Kidney glomerular epithelial cell (primary cell): ENCODE measurements at regions not wholly inside any gene's neighbourhood (a gene's known extent, or its start where the extent isn't known, plus 50 kb on each side); places are given as distances from the start of the nearest gene placed in this dataset.
"Not testable (repeated sequence)": the region's sequence is repeated elsewhere in the genome, so short reads cannot be mapped to it uniquely, and the experiment has no call there.

Experiments
- DNase-seq: peaks from one replicate; lab custom pipeline; 2025; lab: John Stamatoyannopoulos, UW

DNA sequence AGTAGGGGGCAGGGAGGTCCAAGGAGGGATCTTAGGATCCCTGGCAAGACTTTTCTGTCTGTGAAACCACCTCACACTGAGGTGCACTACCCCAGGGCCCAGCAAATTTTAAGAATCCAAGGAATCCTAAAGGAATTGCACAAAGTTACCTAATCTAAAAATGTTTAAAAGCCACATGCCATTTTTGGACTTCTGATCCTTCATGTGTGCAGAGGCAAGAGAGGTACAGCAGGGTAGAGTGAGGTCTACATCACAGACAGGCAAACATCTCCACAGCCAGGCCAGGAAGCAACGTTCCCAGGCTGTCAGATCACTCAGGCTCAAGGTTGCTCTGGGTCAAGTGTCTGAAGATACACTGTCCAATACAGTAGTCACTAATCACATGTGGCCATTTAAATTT lies 324.6 kb upstream of the DUSP10 start:
- DNase-seq = no peak

DNA sequence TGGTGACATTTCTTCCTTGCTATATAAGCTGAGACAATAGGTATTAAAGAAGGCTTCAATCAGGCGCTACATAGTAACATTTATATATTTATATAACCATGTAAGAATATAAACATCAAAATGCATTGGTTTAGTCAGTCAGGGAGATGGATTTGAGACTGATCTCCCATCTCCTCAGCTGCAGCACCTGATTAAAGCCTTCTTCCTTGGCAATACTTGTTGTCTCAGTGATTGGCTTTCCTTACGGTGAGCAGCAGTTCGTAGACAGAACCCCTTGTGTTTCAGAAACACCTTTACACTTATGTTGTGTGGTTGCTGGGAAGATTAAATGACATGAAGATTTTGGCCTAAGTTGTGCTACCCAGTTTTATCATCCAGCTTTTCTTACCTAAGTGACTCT lies 323.3 kb upstream of the DUSP10 start:
- DNase-seq = no peak

DNA sequence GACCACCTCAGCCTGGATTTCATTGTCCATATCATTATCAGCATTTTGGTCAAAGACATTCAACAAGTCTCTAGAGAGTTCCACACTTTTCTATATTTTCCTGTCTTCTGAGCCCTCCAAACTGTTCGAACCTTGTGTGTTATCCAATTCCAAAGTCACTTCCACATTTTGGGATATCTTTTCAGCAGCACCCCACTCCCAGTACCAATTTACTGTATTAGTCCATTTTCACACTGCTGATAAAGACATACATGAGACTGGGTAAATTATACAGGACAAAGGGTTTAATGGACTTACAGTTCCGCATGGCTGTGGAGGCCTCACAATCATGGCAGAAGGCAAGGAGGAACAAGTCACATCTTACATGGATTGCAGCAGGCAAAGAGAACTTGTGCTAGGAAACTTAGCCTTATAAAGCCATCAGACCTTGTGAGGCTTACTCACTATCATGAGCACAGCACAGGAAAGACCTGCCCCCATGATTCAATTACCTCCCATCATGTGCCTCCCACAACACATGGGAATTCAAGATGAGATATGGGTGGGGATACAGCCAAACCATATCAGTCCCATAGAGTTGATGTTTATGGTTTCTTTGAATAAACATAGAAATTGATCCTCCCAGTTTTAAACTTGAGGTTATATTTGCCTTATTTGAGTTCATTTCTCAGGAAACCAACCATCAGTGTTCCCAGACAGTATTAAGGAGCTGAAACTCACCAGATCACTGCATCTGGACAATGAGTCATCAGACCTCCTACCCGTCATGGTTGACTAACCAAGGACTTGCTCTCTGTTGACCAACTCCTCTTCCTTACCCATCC lies 322.7 kb upstream of the DUSP10 start:
- DNase-seq = no peak

DNA sequence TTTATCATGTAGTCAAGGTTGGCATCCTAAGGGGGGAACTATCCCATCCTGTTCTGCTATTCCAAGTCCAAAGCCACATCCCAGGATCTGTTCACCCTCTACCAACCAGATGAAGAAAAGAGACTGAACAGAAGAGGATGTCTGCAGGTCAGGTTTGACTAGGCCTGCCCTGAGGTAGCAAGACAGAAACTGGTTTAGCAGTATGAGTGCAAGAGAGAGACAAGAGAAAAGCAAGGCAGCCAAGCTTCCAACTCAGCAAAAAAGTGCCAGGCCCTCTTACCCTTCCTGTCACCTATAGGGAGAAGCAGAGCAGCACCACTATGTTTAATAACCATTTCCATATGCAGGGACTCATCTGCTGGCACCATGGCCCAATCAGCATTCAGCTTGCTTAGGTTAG lies 320.8 kb upstream of the DUSP10 start:
- no peak for DNase-seq

DNA sequence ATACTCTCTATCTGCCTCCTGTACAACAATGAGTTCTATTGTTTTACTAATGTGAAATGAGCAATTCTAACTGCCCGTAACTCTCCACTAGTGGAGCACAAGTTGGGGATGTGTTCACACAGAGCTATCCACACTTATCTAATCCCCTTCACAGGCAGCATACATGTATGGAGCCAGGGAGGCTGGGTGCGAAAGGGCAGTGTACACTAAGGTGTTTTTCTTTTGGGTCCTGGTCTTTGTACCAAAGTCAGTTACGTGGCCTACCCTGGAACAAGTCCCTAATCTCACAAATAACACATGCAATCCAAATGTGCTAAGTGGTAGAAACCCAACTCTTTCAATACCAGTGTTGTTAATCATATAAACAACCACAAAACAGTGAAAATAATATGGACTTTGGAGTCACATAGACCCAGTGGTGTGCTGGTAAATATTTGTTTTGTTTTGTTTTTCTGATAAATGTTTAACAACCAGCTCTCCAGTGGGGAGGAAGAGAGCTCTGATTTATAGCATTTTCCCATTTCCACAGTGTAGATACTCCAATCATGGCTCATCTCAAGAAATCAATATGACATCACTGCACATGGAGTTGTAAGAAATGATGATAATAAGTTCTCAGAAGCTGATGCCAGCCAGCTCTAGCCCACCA lies 319.9 kb upstream of the DUSP10 start:
- no peak for DNase-seq

DNA sequence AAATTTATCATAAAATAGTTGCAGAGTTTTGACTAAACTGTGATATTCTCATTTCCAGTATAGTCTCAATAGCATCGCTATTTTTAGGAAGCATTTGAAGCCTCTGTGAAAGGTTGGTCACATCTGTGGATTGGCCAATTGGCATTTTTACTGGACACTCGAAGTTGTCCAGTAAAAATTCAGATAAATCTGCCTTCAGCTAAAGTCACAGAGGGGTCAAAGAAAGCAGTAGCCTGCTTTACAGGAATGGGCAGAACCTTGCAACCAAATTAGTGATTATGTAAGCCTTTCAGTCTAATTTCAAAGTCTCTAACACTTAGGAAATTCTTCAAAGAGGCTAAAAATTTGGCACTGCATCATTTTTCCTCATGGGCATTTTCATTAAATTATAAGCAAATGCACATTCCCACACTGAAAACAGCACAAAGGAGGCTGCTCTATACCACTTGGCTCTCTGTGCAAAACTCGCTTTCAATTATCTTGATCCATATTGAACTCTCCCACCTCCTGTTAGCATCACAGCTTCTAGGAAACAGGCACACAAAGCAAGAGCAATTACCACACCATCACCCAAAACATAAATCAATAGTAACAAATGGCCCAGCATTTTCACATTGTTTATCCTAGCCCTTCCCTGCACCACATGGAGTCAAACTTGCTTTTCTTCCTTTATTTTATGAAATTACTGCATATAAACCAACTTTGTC lies 318.5 kb upstream of the DUSP10 start:
- no peak for DNase-seq

DNA sequence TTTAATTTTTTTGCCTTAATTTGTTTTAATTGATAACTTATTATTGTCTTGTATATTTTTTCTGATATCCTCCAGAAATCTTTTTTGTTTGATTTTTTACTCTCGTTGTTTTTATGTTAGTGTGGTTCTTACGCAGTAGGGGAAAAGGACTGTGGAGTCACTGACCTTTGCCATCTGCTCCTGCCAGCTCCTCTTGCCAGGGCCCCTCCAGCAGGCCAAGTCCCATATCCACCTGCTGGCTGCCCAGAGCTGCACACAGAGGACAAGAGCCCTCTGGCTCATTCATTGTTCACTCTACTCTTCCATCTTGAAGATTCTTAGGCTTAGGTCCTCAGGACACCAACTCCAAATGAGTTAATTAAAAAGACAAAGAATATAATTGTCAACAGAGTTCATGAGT lies 316.4 kb upstream of the DUSP10 start:
- no peak for DNase-seq

DNA sequence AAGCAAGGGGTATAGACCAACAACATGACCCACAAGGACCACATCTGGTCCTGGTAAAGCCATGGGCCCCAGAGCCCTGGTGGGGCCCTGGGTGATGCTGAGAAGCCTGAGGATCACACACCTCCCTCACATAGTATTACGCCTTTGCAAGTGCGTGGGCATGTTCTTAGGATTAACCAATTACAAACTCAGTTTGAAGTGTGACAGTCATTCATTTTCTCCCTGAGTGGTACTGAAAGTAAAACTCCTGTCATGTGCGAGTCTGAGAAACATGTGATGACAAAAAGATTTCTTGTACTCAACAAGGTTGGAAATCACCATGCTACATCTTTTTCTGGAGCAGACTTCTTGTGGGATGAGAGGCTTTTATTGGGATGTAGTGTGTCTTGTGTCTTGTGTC lies 315.3 kb upstream of the DUSP10 start:
- DNase-seq = no peak

DNA sequence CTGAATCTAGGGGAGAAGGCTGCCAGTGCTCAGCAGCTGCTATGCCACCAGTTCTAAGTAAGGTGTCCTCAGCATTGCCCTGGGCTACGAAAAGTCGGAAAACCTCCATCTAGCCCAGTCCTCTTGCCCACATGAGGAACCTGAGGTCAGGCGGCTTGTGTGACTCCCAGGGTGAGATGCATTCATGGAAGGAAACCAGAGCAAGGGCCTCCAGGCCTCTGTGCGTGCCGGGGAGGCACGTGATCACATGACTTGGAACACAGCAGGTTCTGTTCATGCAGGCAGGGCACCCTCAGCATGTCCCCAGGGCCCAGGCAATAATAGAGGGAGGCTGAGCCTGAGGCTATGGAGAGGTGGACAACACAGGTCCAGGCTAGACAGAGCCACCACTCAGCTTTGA lies 312.5 kb upstream of the DUSP10 start:
- no peak for DNase-seq

DNA sequence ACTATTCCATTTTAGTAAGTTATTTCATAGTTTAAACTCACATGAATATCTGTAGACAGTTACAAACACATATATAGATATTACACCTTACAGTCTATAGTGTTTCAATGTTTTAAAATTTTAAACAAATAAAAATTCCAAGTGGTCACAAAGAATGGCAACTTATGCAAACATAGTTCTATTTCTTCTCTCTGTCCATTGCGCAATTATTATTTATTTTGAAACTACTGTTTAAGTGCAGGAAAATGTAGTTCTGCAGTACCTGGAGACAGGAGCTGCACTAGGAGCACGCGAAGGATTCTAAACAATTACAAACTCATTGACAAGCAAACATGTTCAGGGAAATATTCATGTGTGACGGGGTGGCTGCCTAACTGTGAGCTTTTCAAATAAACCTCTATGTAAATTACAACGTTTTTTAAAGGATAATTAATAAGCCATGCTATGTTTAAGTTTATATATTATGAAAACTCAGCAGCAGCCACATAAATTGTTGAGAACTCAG lies 312.0 kb upstream of the DUSP10 start:
- DNase-seq = no peak

DNA sequence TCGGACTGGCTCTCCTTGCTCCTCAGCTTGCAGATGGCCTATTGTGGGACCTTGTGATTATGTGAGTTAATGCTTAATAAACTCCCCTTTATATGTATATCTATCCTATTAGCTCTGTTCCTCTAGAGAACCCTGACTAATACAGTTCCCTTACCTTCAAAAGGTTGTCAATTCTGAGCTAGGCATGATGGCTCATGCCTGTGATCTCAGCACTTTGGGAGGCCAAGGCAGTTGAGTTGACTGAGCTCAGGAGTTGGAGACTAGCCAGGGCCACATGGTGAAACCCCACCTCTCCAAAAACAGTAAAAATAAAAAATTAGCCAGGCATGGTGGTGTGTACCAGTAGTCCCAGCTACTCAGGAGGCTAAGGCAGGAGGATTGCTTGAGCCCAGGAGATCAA lies 309.4 kb upstream of the DUSP10 start:
- DNase-seq = not testable (repeated sequence)

DNA sequence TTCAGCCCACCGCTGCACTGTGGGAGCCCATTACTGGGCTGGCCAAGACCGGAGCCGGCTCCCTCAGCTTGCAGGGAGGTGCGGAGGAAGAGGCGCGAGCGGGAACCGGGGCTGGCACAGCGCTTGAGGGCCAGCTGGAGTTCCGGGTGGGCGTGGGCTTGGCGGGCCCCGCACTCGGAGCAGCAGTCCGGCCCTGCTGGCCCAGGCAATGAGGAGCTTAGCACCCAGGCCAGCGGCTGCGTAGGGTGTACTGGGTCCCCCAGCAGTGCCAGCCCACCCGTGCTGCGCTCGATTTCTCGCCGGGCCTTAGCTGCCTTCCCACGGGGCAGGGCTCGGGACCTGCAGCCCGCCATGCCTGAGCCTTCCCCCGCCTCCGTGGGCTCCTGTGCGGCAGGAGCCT lies 307.8 kb upstream of the DUSP10 start:
- not testable (repeated sequence) for DNase-seq

DNA sequence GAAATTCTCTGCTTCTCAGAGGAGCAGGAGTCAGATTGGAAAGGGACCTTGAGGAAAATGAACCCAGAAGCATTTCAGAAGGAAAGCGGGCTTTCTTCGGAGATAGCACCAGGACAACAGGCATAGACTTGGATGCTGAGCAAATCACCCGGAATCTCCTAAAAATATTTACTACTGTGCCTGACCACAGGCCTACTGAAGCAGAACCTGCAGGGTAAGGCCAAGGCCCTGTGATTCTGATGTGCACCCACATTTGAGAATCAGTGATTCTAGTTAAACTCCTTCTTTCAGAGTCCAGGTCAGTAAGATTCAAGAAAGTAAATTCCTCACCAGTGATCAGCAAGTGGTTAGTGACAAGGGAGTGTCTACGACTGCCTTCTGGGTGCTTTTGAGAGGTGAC lies 307.3 kb upstream of the DUSP10 start:
- peak; percentile 34 for DNase-seq

DNA sequence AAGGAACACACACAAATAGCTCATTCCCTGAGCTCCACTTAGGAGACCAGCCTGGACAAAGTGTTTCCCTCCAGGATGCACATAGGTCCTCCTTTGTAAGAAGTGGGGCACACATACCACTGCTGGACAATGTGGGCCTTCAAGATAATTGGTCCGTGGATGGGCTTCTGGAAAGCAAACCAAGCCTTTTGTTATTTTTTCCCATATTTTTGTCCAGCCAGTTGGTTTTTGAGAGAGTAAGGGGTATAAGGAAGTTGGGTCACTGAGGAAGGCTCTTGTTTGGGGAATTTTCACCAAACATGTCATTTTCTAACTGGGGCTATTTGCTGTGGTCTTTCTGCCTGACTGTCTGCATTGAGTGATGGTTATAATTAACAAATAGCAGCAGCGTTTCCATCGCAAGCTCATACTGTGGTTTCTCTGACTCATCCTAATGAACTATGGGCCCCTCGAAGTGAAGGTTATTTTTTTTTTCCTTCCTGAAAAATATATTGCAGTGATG lies 306.3 kb upstream of the DUSP10 start:
- DNase-seq = peak; percentile 71

DNA sequence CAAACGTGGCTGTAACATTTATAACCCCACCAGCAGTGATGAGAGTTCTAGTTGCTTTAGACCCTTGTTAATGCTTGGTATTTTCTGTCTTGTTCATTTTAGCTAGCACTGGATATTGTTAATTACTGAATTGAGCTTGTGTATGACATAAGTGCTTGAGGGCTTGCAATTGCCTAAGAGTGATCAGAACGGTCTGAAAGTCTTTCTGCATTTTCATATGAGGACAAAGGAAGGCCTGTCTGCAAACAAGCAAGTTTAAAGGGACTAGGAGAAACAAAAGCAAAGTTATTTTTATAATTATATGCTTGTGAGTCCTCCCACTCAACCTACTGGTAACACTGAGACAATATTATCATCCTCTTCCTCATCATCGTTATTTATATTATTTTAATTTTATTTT lies 305.5 kb upstream of the DUSP10 start:
- DNase-seq = no peak

DNA sequence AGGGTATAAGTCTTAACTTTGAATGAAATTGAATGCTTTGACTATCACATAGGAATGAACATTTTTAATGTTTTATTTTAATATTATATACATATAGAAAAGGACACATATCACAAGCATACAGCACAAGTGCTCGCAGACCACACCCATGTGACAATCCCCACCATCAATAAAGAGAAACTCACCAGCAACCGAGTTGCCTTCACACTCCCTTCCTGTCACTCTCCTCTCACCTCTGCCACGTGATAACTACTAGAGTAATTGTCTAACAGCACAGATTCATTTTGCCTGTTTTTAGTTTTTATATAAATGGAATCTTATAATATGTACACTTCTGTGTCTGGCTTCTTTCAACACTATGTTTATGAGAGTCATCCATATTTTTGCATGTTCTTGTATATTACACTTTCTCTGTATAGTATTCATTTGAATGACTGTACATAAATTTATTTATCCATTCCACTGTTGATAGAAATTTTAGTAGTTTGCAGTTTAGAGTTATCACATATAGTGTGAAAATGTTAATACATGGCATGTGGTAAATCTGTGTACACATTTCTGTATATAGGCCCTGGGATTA lies 304.9 kb upstream of the DUSP10 start:
- DNase-seq = no peak

DNA sequence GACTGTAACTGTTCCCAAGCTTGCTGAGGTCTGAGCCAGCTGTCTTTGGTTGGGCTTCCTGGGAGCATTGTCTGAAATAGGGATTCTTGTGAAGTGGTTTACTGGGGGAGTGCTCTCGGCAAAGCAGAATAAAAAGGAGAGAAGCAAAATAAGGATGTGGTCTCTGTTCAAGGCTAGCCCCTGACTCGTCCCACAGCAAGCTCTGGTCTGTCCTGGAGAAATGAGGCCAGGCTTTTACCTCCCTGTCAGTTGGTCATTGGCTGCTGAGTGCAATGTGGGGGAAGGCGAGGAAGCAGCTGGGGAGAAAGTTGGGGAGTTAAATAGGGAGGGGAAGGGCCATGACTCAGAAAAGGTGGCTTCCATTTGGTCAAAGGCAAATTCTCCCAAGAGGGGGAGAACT lies 303.9 kb upstream of the DUSP10 start:
- no peak for DNase-seq

DNA sequence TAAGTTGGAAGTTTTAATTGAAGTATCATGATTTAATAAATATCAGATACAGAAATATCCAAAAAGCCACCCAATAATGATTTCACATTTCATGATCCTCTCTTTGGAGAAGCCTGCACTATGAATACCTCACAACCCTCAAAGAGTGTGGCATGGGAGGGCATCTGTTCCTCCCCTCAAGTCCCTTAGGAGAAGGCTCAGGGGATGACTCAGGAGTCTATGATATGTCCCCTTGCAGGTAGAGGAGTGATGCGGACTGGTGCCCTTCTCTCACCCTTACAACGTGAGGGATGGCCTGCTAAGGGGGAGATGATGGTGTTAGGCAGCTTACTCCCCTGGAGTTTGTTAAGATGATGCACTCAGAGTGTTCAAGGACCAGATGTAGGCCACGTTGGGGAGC lies 303.3 kb upstream of the DUSP10 start:
- no peak for DNase-seq

DNA sequence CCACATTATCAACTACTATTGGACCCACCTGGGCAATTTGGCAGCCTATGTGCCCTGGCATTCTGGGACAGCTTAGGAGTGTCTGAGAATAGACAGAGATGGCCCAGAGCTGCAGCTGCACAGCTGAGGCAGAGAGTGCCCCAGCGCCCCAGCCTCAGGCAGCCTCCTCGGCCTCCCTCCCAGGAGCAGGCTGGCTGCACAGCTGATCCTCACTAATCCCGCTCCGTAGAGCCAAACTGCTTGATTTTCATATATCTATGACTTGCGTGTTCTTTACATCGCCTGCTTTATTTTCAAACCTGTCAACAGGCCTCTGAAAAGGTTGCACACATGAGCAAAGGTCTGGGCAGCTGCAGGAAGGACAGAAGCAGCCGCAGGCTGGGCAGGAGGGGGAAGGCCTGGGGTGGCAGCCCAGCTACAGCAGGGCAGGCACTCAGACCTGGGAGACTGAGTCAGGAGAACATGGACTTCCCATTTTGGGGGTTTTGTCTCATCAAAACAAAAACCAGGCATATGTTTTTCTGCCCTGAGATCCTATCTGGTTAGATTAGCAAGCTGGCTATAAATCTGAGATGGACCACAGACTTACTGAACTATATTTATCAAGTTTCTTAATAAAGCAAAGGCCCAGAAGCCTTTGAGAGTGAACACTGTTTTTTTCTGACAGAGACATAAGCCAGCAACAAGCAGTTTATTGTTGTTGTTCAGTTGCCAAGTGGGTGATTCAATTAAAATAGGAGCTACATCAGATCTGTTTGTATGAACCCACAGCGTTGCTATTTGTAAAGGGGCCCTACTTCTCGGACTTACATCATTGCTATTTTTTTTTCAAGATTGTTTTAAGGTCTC lies 301.8 kb upstream of the DUSP10 start:
- peak; percentile 59 for DNase-seq

DNA sequence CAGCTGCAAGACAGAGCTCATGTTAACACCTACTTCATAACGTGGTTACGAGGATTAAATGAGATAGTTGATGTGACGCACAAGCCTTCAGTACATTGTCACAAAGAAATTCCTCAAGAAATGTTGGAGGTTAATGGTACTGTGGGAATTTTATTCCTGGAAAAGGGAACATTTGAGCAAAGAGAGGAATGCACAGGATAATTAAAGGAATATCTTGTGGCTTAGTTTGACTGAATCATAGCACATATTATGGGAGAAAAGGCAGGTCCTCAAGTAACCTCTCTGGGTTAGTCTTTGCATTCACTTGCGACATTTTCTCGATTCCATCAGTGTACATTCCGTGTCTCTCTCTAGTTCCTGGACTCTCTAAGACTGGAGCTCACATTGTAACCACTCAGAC lies 300.2 kb upstream of the DUSP10 start:
- no peak for DNase-seq

DNA sequence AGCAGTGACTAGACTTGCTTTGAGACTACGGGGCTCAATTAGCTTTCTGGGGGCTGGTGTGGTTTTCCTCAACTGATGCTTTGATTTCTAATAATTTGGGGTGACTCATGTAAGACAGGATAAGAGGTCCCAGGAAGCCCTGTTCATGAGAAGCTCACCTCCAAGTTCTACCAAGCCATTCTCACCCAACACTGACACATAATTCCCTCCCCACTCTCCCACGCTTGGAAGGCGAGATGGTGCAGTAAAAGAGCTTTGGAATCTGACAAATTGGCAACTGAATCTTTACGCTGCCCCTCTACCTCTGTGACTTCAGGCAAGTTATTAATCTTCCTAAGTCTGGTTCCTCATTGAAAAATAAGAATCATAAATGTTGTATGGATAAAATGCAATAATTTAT lies 299.1 kb upstream of the DUSP10 start:
- no peak for DNase-seq
